Astrocyte (in vitro differentiated cells and primary cell): ENCODE measurements at regions not wholly inside any gene's neighbourhood (a gene's known extent, or its start where the extent isn't known, plus 50 kb on each side); places are given as distances from the start of the nearest gene placed in this dataset.

Experiments
- DNase-seq: peaks from one replicate; pipeline ENCODE4 v3.0.0-alpha.2; 2010; ENCODE audit warnings: low read depth
- FAIRE-seq: peaks from 2 replicates; lab custom pipeline; 2011; peaks lifted over from hg19 to GRCh38; lab: Jason Lieb, UNC
- H2AFZ ChIP-seq: 2 replicates; pipeline ENCODE4 v1.6.0; 2012; ENCODE audit warnings: low read depth, low read length, inconsistent platforms
- H3K27ac ChIP-seq: 2 replicates; pipeline ENCODE4 v1.5.1; 2011; ENCODE audit warnings: low read depth, low read length, inconsistent platforms
- H3K27me3 ChIP-seq: 2 replicates; pipeline ENCODE4 v1.6.0; 2011; ENCODE audit warnings: low read length, inconsistent platforms; ENCODE audit not compliant: insufficient read depth
- H3K36me3 ChIP-seq: 2 replicates; pipeline ENCODE4 v1.5.1; 2011; ENCODE audit warnings: low read length, inconsistent platforms; ENCODE audit not compliant: insufficient read depth
- H3K4me1 ChIP-seq: 2 replicates; pipeline ENCODE4 v1.5.1; 2011; ENCODE audit warnings: low read length, inconsistent platforms; ENCODE audit not compliant: insufficient read depth
- H3K4me2 ChIP-seq: 2 replicates; pipeline ENCODE4 v1.6.0; 2012; ENCODE audit warnings: low read length, inconsistent platforms
- H3K4me3 ChIP-seq: 2 replicates; pipeline ENCODE4 v1.5.1; 2011; ENCODE audit warnings: low read depth, mild to moderate bottlenecking, low read length, inconsistent platforms; ENCODE audit not compliant: insufficient read depth
- H3K79me2 ChIP-seq: 2 replicates; pipeline ENCODE4 v1.6.0; 2012; ENCODE audit warnings: mild to moderate bottlenecking, low read length, inconsistent platforms; ENCODE audit not compliant: insufficient read depth
- H3K9ac ChIP-seq: 2 replicates; pipeline ENCODE4 v1.6.0; 2012; ENCODE audit warnings: mild to moderate bottlenecking, low read length, inconsistent platforms
- H3K9me3 ChIP-seq: 2 replicates; pipeline ENCODE4 v1.5.1; 2012; ENCODE audit warnings: low read depth, mild to moderate bottlenecking, low read length, inconsistent platforms; ENCODE audit not compliant: insufficient read depth
- H4K20me1 ChIP-seq: 2 replicates; pipeline ENCODE4 v1.6.0; 2012; ENCODE audit warnings: low read length, inconsistent platforms; ENCODE audit not compliant: insufficient read depth
- H3K27ac Mint-ChIP-seq: one replicate; pipeline ENCODE4 v1.8.0; 2021; ENCODE audit warnings: mild to moderate bottlenecking, mixed read lengths; ENCODE audit not compliant: unreplicated experiment
- H3K27me3 Mint-ChIP-seq: one replicate; pipeline ENCODE4 v1.8.0; 2021; ENCODE audit warnings: low read depth, mixed read lengths; ENCODE audit not compliant: unreplicated experiment
- H3K36me3 Mint-ChIP-seq: one replicate; pipeline ENCODE4 v1.8.0; 2021; ENCODE audit warnings: low read depth, mixed read lengths; ENCODE audit not compliant: unreplicated experiment
- H3K4me1 Mint-ChIP-seq: one replicate; pipeline ENCODE4 v1.8.0; 2021; ENCODE audit warnings: low read depth, mixed read lengths; ENCODE audit not compliant: unreplicated experiment
- H3K4me3 Mint-ChIP-seq: one replicate; pipeline ENCODE4 v1.8.0; 2021; ENCODE audit warnings: mild to moderate bottlenecking, moderate library complexity, mixed read lengths; ENCODE audit not compliant: unreplicated experiment
- H3K9me3 Mint-ChIP-seq: one replicate; pipeline ENCODE4 v1.8.0; 2021; ENCODE audit warnings: mild to moderate bottlenecking, mixed read lengths; ENCODE audit not compliant: unreplicated experiment
- CTCF ChIP-seq: IDR thresholded peaks from 2 replicates; pipeline ENCODE4 v1.5.1; 2011; ENCODE audit warnings: low read depth, mild to moderate bottlenecking, inconsistent platforms, low read length, moderate library complexity; ENCODE audit not compliant: insufficient read depth
- EZH2 ChIP-seq: IDR thresholded peaks from 2 replicates; pipeline ENCODE4 v1.6.1; 2012; ENCODE audit warnings: mild to moderate bottlenecking, low read length, inconsistent platforms; ENCODE audit not compliant: insufficient read depth

DNA sequence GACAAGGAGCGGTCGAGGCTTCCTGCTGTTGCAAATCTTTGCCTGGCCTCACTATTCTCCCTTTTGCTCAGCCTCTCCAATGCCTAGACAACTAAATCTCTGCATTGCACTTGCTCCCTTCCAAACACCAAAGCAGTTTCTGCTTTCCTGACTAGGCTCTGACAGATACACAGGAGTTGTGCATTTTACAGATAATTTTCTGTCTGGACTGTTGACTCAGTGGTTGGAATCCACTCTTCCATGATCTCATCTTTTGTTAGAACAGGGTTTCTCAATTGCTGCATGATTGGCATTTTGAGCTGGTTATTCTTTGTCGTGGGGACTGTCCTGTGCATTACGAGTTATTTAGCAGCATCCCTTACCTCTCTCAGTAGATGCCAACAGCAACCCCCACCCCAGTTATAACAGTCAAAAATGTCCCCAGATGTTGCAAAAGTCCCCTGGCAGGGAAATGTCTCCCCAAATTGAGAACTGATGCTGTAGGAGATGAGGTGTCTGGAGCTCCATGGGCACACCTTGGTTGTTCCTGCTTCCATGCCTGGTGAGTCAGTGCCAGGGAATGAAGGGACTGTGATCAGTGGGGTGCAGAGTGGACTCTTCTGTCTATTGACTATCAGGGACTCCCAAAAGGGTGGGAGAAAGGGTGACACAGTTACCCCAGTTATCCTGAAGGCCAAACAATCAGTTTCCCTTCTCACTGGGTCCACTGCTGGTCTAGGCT lies 557.4 kb upstream of the PSMD7 start:
- peak overlapping the region; percentile 62 for H3K27ac Mint-ChIP-seq
- Histone ChIP-seq H3K36me3 (no peaks in the 10 kb centered on the region), H3K9me3 (no peaks in the 10 kb centered on the region), H3K27me3 (no peaks in the 10 kb centered on the region), H4K20me1 (no peaks in the 10 kb centered on the region), H2AFZ (no peak overlapping the region), H3K9ac (no peak overlapping the region), H3K27ac (no peak overlapping the region), H3K4me2 (no peak overlapping the region), H3K4me3 (no peak overlapping the region), H3K79me2 (no peaks in the 10 kb centered on the region), H3K4me1 (no peaks in the 10 kb centered on the region)
- FAIRE-seq (no peak), DNase-seq (no peak)
- H3K4me3 Mint-ChIP-seq: no peak overlapping the region
- H3K9me3 Mint-ChIP-seq: no peaks in the 10 kb centered on the region
- no peaks in the 10 kb centered on the region for H3K27me3 Mint-ChIP-seq
- peaks cover 47% of the 10 kb centered on the region for H3K4me1 Mint-ChIP-seq
- H3K36me3 Mint-ChIP-seq: no peaks in the 10 kb centered on the region
- TF ChIP-seq EZH2 (no peak), CTCF (no peak)

DNA sequence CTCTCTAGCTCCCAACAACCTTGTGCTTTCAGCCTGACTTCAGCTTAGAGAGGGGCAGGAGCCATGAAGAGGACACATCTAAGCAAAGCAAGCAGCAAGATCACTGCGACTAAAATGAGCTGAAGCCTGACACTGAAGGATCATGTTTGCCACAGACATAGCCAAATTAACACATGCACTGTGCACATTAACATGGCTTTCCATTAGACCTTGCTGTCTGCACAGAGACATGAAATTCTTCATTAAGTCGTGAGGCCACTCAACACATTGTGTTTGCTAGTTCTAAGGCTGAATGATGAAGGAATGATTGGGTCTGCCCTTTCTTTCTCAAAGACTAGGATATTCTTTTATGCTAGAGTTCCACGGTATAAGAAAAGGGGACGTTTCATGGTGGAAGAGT lies 558.3 kb upstream of the PSMD7 start:
- no peak overlapping the region for H2AFZ ChIP-seq
- H3K36me3 ChIP-seq: no peaks in the 10 kb centered on the region

More for the DNA sequence above, 558.3 kb upstream of the PSMD7 start:
- H3K27me3 Mint-ChIP-seq: no peaks in the 10 kb centered on the region
- H3K36me3 Mint-ChIP-seq: no peaks in the 10 kb centered on the region
- TF ChIP-seq CTCF (no peak), EZH2 (no peak)
- no peaks in the 10 kb centered on the region for H3K27me3 ChIP-seq
- H3K27ac ChIP-seq: no peak overlapping the region
- H3K9ac ChIP-seq: no peak overlapping the region
- peaks cover 47% of the 10 kb centered on the region for H3K4me1 Mint-ChIP-seq
- no peak for FAIRE-seq
- no peaks in the 10 kb centered on the region for H3K4me1 ChIP-seq
- H3K9me3 ChIP-seq: no peaks in the 10 kb centered on the region
- no peak overlapping the region for H3K4me3 Mint-ChIP-seq
- H3K4me2 ChIP-seq: no peak overlapping the region
- no peak overlapping the region for H3K4me3 ChIP-seq
- peak overlapping the region; percentile 62 for H3K27ac Mint-ChIP-seq
- H3K9me3 Mint-ChIP-seq: no peaks in the 10 kb centered on the region
- no peak for DNase-seq
- H4K20me1 ChIP-seq: no peaks in the 10 kb centered on the region
- H3K79me2 ChIP-seq: no peaks in the 10 kb centered on the region
